ENCODE measurements at regions not wholly inside any gene's neighbourhood (a gene's known extent, or its start where the extent isn't known, plus 50 kb on each side); places are given as distances from the start of the nearest gene placed in this dataset.

GRCh38 chr4:63986253-63986652, 423.0 kb downstream of the TECRL start:
- DNase-seq = no peak
- Histone ChIP-seq H2AFZ (ENCODE audit: low read depth) (no peak overlapping the region), H3K4me1 (ENCODE audit: control insufficient read depth in 1 of 2, insufficient read depth in 2 of 2, low read depth in 1 of 2, low read length in 1 of 2) (no peaks in the 10 kb centered on the region), H3K9me3 (no peaks in the 10 kb centered on the region), H3K9me2 (no peaks in the 10 kb centered on the region), H3K36me3 (replicated peaks in 1 of 2; ENCODE audit: control insufficient read depth in 1 of 2, insufficient read depth in 2 of 2, low read length in 1 of 2) (no peaks in the 10 kb centered on the region), H3K79me2 (ENCODE audit: insufficient read depth) (no peaks in the 10 kb centered on the region), H3K4me3 (ENCODE audit: low read depth in 2 of 2, low read length in 1 of 2) (no peak overlapping the region), H3K9ac (no peak overlapping the region), H3K4me2 (no peak overlapping the region), H3F3A (replicated peaks; ENCODE audit: insufficient read depth) (no peaks in the 10 kb centered on the region), H3K27ac (ENCODE audit: low read depth in 2 of 2, low read length in 1 of 2) (no peak overlapping the region), H4K20me1 (ENCODE audit: insufficient read depth) (no peaks in the 10 kb centered on the region), H3K27me3 (ENCODE audit: insufficient read depth) (no peaks in the 10 kb centered on the region)
- TF ChIP-seq FOXJ3 (CRISPR knock-in tag; IDR thresholded peaks at IDR 0.05) (no peak), MAX (IDR thresholded peaks at IDR 0.05; ENCODE audit: low read depth) (no peak), TEAD4 (IDR thresholded peaks at IDR 0.05; ENCODE audit: borderline replicate concordance, insufficient read depth) (no peak), MXI1 (IDR thresholded peaks at IDR 0.05; ENCODE audit: low read depth, low read length) (no peak), TAF1 (IDR thresholded peaks at IDR 0.05; ENCODE audit: borderline replicate concordance, low read depth, low read length) (no peak)
- TF ChIP-seq, protein P1, sequence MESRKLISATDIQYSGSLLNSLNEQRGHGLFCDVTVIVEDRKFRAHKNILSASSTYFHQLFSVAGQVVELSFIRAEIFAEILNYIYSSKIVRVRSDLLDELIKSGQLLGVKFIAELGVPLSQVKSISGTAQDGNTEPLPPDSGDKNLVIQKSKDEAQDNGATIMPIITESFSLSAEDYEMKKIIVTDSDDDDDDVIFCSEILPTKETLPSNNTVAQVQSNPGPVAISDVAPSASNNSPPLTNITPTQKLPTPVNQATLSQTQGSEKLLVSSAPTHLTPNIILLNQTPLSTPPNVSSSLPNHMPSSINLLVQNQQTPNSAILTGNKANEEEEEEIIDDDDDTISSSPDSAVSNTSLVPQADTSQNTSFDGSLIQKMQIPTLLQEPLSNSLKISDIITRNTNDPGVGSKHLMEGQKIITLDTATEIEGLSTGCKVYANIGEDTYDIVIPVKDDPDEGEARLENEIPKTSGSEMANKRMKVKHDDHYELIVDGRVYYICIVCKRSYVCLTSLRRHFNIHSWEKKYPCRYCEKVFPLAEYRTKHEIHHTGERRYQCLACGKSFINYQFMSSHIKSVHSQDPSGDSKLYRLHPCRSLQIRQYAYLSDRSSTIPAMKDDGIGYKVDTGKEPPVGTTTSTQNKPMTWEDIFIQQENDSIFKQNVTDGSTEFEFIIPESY (IDR thresholded peaks at IDR 0.05; ENCODE audit: borderline replicate concordance, low read depth) = no peak
- TF ChIP-seq, protein P2, sequence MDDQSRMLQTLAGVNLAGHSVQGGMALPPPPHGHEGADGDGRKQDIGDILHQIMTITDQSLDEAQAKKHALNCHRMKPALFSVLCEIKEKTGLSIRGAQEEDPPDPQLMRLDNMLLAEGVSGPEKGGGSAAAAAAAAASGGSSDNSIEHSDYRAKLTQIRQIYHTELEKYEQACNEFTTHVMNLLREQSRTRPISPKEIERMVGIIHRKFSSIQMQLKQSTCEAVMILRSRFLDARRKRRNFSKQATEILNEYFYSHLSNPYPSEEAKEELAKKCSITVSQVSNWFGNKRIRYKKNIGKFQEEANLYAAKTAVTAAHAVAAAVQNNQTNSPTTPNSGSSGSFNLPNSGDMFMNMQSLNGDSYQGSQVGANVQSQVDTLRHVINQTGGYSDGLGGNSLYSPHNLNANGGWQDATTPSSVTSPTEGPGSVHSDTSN (IDR thresholded peaks at IDR 0.05) = no peak
- 2% methylated on average over 1 of the region's 1 CpG for WGBS (ENCODE audit: low lambda C conversion rate)
- ChIA-PET POLR2A (no interaction called here), CTCF (no interaction called here)

DNA sequence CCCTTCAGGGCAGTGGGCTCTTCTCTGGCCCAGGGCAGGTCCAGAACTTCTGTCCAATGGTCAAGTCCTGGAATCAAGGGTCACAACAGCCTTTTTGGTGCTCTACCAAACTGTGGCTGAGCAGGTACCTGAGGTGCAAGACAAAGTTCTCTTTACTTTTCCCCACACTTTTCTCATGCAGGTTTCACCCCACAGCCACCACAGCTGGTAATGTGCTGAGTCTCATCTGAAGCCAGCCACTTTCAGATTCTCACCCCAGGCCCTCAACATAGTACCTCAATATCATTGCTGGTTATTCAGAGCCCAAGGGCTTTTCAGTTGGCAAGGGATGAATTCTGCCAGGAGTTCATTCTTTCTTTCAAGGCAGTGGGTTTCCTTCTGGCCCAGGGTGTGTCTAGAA, 426.0 kb downstream of the TECRL start:
- no peak for DNase-seq
- Histone ChIP-seq H3K27ac (ENCODE audit: low read depth in 2 of 2, low read length in 1 of 2) (no peak overlapping the region), H3F3A (replicated peaks; ENCODE audit: insufficient read depth) (no peaks in the 10 kb centered on the region), H3K4me2 (no peak overlapping the region), H3K27me3 (ENCODE audit: insufficient read depth) (no peaks in the 10 kb centered on the region), H3K9me3 (no peaks in the 10 kb centered on the region), H2AFZ (ENCODE audit: low read depth) (no peak overlapping the region), H3K4me1 (ENCODE audit: control insufficient read depth in 1 of 2, insufficient read depth in 2 of 2, low read depth in 1 of 2, low read length in 1 of 2) (no peaks in the 10 kb centered on the region), H3K36me3 (replicated peaks in 1 of 2; ENCODE audit: control insufficient read depth in 1 of 2, insufficient read depth in 2 of 2, low read length in 1 of 2) (no peaks in the 10 kb centered on the region), H3K9me2 (no peaks in the 10 kb centered on the region), H4K20me1 (ENCODE audit: insufficient read depth) (no peaks in the 10 kb centered on the region), H3K79me2 (ENCODE audit: insufficient read depth) (no peaks in the 10 kb centered on the region), H3K4me3 (ENCODE audit: low read depth in 2 of 2, low read length in 1 of 2) (no peak overlapping the region), H3K9ac (no peak overlapping the region)
- CTCF ChIA-PET = no interaction called here
- POLR2A ChIA-PET = no interaction called here
- TF ChIP-seq GATA2 (CRISPR knock-in tag; IDR thresholded peaks at IDR 0.05) = no peak
- no peak for TF ChIP-seq FOSL2 (IDR thresholded peaks at IDR 0.05; ENCODE audit: borderline replicate concordance, low read depth)

DNA sequence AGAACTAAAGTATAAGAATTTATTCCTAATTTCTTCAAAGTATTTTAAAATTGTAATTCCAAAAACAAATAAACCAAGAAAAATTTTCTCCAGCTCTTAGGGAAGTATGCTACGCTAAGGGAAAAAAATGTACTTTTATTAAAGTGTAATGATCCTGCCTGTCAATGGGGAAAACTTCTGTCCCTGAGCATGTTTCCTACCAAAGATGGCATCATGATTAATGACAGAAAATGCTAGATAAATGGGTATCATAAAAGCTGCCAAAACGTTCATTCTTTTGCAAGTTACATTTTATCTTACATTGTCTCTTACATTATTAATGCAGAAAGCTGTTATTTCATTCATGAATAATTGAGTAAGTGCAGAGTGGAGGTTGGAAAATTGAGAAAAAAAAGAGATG, 443.4 kb downstream of the TECRL start:
- no peaks in the 10 kb centered on the region for H3K9me2 ChIP-seq
- no peak for DNase-seq
- no peaks in the 10 kb centered on the region for H3F3A ChIP-seq (replicated peaks; ENCODE audit: insufficient read depth)
- H3K36me3 ChIP-seq (replicated peaks in 1 of 2; ENCODE audit: control insufficient read depth in 1 of 2, insufficient read depth in 2 of 2, low read length in 1 of 2) = no peaks in the 10 kb centered on the region
- H3K4me1 ChIP-seq (ENCODE audit: control insufficient read depth in 1 of 2, insufficient read depth in 2 of 2, low read depth in 1 of 2, low read length in 1 of 2) = no peaks in the 10 kb centered on the region
- no peaks in the 10 kb centered on the region for H4K20me1 ChIP-seq (ENCODE audit: insufficient read depth)
- H3K27ac ChIP-seq (ENCODE audit: low read depth in 2 of 2, low read length in 1 of 2) = no peak overlapping the region
- no peak overlapping the region for H3K9ac ChIP-seq
- no peak overlapping the region for H3K4me2 ChIP-seq
- H3K9me3 ChIP-seq = no peaks in the 10 kb centered on the region
- H3K79me2 ChIP-seq (ENCODE audit: insufficient read depth) = no peaks in the 10 kb centered on the region
- ChIA-PET CTCF (interaction anchor here (0.9 kb wide), 1 partner anchor 9 kb away, joined by 3 read pairs; no protein-coding TSS in a partner anchor), POLR2A (no interaction called here)
- 2% methylated on average over 2 of the region's 2 CpGs for WGBS (ENCODE audit: low lambda C conversion rate)
- no peaks in the 10 kb centered on the region for H3K27me3 ChIP-seq (ENCODE audit: insufficient read depth)
- no peak overlapping the region for H2AFZ ChIP-seq (ENCODE audit: low read depth)
- H3K4me3 ChIP-seq (ENCODE audit: low read depth in 2 of 2, low read length in 1 of 2) = no peak overlapping the region
- no peak for TF ChIP-seq MXI1 (IDR thresholded peaks at IDR 0.05; ENCODE audit: low read depth, low read length)
- no peak for TF ChIP-seq CHD2 (IDR thresholded peaks at IDR 0.05; ENCODE audit: low read length, partially characterized antibody)
- TF ChIP-seq FOXM1 (IDR thresholded peaks at IDR 0.05; ENCODE audit: low read depth) = no peak
- TF ChIP-seq, protein P2 (IDR thresholded peaks at IDR 0.05) = no peak
- TF ChIP-seq, protein P1 (IDR thresholded peaks at IDR 0.05; ENCODE audit: borderline replicate concordance, low read depth) = no peak
- no peak for TF ChIP-seq SIN3A (IDR thresholded peaks at IDR 0.05; ENCODE audit: borderline replicate concordance, low read depth, low read length)
- no peak for TF ChIP-seq CTCF (IDR thresholded peaks at IDR 0.05)
